Right lung (tissue), 2 donors: ENCODE measurements at regions not wholly inside any gene's neighbourhood (a gene's known extent, or its start where the extent isn't known, plus 50 kb on each side); places are given as distances from the start of the nearest gene placed in this dataset.
"Not testable (repeated sequence)": the region's sequence is repeated elsewhere in the genome, so short reads cannot be mapped to it uniquely, and the experiment has no call there.

ENCODE experiments used
- DNase-seq, 2 donors: peaks; one replicate each; pipeline ENCODE4 v3.0.0-alpha.2; 2013

- DNase-seq: no peak
Observed at GRCh38 chr2:236632295-236633218, 62.9 kb downstream of the ACKR3 start.

DNA sequence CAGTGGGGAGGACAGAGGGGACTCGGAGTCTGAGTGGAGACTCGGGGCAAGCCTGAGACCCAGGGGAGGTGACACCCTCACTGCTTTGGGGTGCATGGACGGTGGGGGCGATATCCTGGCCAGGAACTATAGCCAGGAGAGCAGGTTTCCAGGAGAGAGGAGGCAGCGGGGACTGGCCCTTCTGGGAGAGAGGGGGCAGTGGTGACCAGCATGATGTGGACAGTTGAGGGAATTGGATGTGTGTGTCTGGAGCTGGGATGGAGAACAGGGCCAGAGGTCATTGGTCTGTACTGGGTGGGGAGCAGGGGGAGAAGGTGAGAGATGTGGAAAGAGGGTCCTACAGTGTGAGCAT, 63.6 kb downstream of the ACKR3 start:
- no peak for DNase-seq

DNA sequence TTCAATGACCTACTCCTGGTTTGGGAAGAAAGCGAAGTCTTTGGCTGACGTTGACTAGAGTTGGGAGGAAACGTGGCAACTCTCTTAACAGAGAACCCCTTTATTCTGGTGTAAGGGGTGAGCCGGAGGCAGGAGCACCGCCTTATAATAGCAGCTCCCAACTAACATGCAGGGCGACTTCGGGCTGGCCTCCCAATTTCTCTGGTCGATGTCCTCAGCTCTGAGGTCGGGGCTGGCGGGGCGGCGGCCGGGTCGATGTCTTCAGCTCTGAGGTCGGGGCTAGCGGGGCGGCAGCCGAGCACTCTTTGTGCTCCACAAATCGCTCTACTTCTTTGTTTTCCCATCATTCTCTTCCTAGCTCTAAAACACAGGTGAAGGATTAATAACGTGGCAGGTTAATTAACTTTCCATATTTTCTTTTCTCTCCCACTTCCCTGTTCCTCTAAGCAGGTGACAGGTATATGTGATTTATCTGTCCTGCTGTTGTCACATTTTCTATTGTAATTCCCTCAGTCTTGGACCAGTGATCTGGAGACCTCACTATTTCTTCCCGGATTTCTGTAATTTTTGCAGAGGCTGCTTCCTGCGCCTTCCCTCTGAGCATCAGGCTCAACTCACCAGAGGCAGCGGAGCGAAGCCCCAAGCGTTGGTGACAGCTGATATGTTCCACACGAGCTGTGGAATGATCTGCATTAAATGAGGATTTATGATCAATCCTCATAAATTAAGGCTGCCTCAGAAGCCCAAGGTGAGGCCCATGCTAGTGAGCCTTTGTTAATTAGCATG, 64.3 kb downstream of the ACKR3 start:
- DNase-seq: no peak

- no peak for DNase-seq
Observed at GRCh38 chr2:236636261-236636660, 66.6 kb downstream of the ACKR3 start.

- no peak for DNase-seq
Observed at GRCh38 chr2:236636714-236637470, 67.3 kb downstream of the ACKR3 start.

DNA sequence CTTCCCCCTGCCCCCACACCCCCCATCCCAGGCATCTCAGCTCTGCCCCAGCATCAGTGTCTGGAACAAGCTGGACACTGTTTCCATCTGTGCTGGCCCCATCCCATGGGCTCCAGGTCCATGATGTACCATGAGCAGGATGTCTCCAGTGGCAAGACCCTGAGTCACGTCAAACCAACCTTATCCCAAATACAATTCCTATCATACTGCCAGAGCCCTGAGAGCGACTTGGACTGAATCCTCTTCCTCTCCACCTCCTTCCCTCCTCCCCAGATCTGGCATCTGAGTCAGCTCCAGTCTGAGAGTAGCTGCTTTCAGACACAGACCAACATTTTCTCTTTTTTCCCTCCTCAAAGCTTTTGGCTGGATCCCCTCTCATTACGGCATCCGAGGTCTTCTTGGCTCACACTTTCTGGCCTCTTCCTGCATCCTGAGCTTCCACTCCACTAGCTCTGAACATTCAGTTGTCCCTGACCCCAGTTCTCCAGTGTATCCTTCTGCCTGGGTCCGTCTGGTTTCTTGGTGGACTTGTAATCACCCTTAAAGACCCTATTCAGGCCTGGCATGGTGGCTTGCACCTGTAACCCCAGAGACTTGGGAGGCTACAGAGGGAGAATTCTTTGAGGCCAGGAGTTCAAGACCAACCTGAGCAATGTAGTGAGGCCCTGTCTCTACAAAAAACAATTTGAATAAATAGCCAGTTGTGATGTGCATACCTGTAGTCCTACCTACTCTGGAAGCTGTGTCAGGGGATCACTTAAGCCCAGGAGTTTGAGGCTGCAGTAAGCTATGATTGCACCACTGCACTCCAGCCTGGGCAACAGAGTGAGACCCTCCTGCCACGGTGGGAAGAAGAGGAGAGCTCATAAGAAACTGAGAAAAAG, 68.3 kb downstream of the ACKR3 start:
- DNase-seq: no peak

DNA sequence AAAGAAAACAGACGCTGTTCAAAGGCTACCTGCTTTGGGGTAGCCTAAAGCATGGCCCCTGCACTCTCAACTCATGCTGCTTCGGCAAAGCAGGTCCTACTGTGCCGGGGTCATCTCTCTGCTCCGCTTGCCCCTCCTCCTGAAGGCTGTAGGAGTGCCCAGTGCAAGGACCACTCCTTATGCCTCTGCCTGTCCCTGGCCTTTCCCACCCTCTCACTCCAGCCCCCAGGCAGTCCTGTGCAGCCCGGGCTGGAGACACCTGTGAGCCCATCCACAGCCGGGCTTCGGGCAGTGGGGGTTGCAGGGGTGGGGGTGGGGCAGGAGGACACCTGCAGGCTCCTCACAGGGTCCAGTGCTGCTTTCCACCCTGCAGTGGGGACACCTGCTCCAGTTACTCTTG, 69.1 kb downstream of the ACKR3 start:
- no peak for DNase-seq

DNA sequence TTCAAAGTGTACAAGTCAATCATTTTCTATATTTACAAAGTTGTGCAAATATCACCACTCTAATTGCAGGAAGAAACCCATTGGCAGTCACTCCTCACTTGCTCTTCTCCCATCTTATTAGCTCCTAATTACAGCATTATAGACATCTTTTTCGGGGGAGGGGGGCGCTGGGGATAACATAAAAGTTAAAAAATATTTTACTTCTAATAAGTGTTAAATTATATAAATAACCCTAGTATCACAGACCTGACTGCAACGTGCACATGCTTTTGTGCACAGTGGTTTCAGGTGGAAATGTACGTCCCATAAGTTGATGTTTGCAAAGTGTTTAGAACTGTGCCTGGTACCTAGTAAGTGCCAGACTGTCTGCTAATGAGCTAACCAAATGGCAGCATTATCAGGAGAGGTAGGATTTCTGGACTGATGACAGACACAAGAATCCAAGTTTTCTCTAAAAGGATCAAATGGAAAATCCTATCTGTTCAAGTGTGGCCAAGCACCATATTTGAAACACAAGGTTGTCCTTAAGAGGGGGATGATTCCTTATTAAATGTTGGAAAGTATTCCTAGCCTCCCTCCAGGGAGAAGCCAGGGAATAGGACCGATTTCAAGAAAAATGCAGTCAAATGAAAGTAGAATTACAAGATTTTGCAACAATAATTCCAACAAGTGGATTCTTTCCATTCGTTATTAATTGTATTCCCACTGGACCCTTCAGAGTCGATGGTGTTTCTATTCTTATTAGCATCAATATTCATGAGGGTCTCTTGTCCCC, 70.0 kb downstream of the ACKR3 start:
- DNase-seq: no peak

DNA sequence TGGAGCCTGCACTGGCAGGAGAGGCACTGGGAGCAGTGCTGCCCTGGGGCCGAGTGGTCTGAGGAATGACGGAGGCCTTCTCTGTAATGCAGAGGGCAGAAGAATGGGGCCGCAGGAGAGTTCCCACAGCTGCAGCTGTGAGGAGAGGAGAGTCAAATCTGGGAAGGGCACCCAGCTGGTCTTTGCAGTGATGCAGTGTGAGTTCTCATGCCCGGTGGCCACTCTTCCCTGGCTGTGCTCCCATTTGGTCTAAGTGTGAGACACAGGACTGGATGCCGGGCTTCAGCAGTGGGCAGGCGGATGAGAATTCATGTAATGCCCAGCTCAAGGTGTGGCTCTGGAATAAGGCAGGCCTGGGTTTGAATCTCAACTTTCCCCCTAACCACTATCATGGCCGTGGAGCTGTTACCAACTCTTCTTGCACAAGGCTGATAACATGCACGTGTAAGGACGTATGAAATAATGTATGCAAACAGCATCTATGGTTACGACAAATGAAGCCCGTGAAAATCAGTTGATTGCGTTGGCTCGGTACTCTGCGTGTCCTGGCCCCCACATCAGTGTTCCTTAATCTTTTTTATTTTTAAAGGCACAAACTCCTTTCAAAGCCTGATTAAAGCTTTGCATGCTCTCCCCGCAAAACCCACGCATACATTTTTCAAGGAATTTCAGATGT, 71.6 kb downstream of the ACKR3 start:
- no peak for DNase-seq

DNA sequence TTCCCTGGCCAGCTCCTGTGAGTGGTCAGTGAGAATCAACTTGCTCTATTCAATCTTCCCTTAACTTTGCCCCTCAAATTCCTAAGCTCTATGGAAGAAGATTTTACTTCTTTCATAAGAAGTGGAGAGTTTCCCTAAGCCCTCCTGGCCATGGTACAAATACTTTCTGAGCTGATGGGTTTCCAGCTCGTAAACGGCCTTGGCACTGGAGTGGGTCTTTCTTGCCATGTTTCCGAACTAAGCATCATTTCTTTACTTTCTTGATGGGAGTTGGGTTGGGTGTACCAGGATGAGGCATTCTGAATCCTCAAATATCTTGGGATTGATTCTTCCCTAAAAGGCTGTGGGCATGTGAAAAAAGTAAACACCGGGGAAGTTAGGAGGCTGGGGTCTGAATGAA, 72.5 kb downstream of the ACKR3 start:
- DNase-seq: no peak

DNA sequence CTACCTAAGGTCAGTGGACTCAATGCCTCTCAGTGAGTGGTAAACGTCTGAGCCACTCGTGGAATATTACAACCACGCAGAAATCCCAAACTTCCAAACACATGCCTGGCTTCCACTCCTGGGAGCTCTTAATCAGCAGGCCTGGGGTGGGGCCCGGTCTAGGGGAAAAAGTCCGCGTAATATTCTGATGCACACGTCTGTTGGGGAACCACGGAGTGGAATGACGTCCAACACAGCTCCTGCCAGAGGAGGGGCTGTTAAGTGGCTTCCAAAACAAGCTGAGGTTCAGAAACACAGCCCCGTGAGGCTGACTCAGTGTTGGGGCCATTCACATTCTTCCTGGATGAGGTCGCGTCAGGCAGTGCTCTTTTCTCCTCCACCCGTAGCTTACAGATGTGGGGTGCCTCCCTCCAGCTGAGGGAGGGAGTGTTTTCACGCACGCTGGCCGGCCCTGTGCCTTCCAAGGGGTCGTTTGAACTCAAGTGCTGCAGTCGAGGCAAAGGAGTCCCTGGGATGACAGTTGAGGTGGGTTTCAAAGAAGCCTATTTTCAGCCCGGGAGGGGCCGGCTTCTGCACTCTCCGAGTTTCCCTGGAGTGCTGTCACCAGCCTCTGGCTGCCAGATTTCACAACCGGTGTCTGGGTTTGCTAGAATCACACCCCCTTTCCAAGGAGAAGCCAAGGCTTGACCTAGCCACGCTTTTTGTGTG, 73.1 kb downstream of the ACKR3 start:
- DNase-seq: no peak

GRCh38 chr2:236643480-236643879, 73.9 kb downstream of the ACKR3 start:
- no peak for DNase-seq

DNA sequence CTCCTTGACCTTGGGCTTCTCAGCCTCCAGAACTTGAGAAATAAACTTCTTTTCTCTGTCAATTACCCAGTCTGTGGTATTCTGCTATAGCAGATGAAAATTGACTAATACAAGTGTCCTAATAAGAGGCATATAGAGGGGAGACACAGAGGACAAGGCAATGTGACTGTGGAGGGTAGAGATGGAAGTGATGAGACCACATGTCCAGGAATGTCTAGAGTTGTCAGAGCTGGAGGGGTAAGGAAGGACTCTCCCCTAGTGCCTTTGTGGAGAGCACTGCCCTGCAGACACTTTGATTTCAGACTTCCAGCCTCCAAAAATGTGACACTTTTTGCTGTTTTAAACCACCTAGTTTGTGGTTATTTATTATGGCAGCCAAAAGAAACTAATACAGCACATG, 74.4 kb downstream of the ACKR3 start:
- no peak for DNase-seq

DNA sequence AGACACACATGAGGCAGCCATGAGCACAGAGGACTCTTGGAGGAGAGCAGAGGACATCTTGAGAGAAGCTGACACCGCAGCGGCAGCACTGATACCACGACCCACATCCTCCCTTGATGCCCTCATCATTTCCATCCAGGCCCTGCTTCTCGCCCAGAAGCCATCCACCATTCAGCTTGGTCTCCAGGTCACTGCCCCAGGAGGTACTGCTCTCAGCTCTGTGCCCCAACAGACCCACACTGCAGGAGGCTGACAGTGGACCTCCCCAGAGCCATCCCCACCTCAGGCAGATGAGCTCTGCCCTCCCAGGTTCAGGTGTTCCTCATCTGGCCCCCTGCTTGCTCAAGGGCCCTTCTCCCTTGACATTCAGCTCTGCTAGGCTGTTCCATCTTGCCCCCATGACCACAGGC, 74.9 kb downstream of the ACKR3 start:
- no peak for DNase-seq

DNA sequence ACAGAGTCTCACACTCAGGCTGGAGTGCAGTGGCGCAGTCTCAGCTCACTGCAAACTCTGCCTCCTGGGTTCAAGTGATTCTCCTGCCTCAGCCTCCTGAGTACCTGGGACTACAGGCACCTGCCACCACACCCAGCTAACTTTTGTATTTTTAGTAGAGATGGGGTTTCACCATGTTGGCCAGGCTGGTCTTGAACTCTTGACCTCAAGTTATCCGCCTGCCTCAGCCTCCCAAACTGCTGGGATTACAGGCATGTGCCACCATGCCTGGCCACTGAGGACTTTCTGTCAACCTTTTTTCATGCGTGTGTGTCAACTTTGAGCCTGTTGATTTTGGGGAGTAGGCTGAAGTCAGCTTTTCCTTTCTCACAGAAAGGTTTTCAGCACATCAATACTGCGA, 75.5 kb downstream of the ACKR3 start:
- not testable (repeated sequence) for DNase-seq

- no peak for DNase-seq
Observed at GRCh38 chr2:236646441-236646840, 76.8 kb downstream of the ACKR3 start.

GRCh38 chr2:236646871-236647270, 77.2 kb downstream of the ACKR3 start:
- DNase-seq: no peak

- DNase-seq: no peak
Observed at GRCh38 chr2:236647621-236648020, 78.0 kb downstream of the ACKR3 start.

- no peak for DNase-seq
Observed at GRCh38 chr2:236653863-236654262, 84.2 kb downstream of the ACKR3 start.
